ENCODE measurements at regions not wholly inside any gene's neighbourhood (a gene's known extent, or its start where the extent isn't known, plus 50 kb on each side); places are given as distances from the start of the nearest gene placed in this dataset.
"Not testable (repeated sequence)": the region's sequence is repeated elsewhere in the genome, so short reads cannot be mapped to it uniquely, and the experiment has no call there.

DNA sequence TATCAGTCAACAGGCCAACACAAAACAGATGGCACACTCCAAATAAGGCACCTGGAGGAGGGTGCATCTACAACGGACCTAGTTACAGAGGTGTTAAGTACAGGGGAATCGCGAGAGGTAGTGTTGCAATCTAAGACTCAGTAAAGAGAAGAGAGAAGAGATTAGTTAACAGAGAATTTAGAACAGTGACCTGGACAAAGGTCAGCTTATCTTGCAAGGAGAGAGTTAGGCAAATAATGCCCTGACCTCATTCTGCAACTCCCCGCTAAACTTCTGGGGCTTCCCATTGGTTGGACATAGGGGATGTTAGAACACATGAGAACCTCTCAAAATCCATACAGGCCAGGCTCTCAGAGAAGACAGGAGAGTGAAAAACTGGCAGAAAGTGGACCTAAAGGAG is 289.4 kb upstream of the GK2 start:
- Histone ChIP-seq H3K9me3 (ENCODE audit: insufficient read depth, low read depth, low read length) (no peaks in the 10 kb centered on the region), H3K4me1 (ENCODE audit: insufficient read depth, low read length) (no peaks in the 10 kb centered on the region), H3K4me2 (ENCODE audit: low read length) (no peak overlapping the region), H3K36me3 (ENCODE audit: insufficient read depth, low read length) (no peaks in the 10 kb centered on the region), H3K27ac (ENCODE audit: low read depth, low read length) (no peak overlapping the region), H4K20me1 (ENCODE audit: insufficient read depth, low read length) (no peaks in the 10 kb centered on the region), H3K9ac (ENCODE audit: low read length) (no peak overlapping the region), H3K4me3 (ENCODE audit: insufficient read depth, low read depth, low read length) (no peak overlapping the region), H3K27me3 (ENCODE audit: insufficient read depth, low read length) (no peaks in the 10 kb centered on the region), H2AFZ (ENCODE audit: low read depth, low read length) (no peak overlapping the region), H3K79me2 (ENCODE audit: insufficient read depth, low read length) (no peaks in the 10 kb centered on the region)
- H3K4me1 Mint-ChIP-seq (ENCODE audit: low read depth, unreplicated experiment) = no peaks in the 10 kb centered on the region
- no peaks in the 10 kb centered on the region for H3K36me3 Mint-ChIP-seq (ENCODE audit: low read depth, unreplicated experiment)
- H3K27me3 Mint-ChIP-seq (ENCODE audit: low read depth, unreplicated experiment) = no peaks in the 10 kb centered on the region
- FAIRE-seq = no peak
- no peak for DNase-seq (ENCODE audit: low read depth)
- H3K27ac Mint-ChIP-seq (ENCODE audit: unreplicated experiment) = no peak overlapping the region
- TF ChIP-seq, protein P1, sequence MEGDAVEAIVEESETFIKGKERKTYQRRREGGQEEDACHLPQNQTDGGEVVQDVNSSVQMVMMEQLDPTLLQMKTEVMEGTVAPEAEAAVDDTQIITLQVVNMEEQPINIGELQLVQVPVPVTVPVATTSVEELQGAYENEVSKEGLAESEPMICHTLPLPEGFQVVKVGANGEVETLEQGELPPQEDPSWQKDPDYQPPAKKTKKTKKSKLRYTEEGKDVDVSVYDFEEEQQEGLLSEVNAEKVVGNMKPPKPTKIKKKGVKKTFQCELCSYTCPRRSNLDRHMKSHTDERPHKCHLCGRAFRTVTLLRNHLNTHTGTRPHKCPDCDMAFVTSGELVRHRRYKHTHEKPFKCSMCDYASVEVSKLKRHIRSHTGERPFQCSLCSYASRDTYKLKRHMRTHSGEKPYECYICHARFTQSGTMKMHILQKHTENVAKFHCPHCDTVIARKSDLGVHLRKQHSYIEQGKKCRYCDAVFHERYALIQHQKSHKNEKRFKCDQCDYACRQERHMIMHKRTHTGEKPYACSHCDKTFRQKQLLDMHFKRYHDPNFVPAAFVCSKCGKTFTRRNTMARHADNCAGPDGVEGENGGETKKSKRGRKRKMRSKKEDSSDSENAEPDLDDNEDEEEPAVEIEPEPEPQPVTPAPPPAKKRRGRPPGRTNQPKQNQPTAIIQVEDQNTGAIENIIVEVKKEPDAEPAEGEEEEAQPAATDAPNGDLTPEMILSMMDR (IDR thresholded peaks at IDR 0.05; ENCODE audit: insufficient read depth, low read depth, low read length) = no peak
- TF ChIP-seq EZH2 (IDR thresholded peaks at IDR 0.05; ENCODE audit: insufficient read depth, low read length) = no peak
- H3K9me3 Mint-ChIP-seq (ENCODE audit: unreplicated experiment) = peaks cover 3% of the 10 kb centered on the region
- H3K4me3 Mint-ChIP-seq (ENCODE audit: unreplicated experiment) = no peak overlapping the region

DNA sequence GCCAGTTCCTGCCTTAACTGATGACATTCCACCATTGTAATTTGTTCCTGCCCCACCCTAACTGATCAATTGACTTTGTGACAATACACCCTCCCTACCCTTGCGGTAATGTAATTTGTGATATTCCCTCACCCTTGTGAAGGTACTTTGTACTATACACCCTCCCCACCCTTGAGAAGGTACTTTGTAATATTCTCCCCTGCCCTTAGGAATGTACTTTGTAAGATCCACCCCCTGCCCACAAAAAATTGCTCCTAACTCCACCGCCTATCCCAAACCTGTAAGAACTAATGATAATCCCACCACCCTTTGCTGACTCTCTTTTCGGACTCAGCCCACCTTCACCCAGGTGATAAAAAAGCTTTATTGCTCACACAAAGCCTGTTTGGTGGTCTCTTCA is 288.5 kb upstream of the GK2 start:
- H3K27ac ChIP-seq (ENCODE audit: low read depth, low read length); H4K20me1 ChIP-seq (ENCODE audit: insufficient read depth, low read length); H3K27ac Mint-ChIP-seq (ENCODE audit: unreplicated experiment); FAIRE-seq; H3K4me3 ChIP-seq (ENCODE audit: insufficient read depth, low read depth, low read length); DNase-seq (ENCODE audit: low read depth); H3K4me2 ChIP-seq (ENCODE audit: low read length); H2AFZ ChIP-seq (ENCODE audit: low read depth, low read length); H3K4me3 Mint-ChIP-seq (ENCODE audit: unreplicated experiment); H3K9me3 Mint-ChIP-seq (ENCODE audit: unreplicated experiment); H3K36me3 ChIP-seq (ENCODE audit: insufficient read depth, low read length); H3K36me3 Mint-ChIP-seq (ENCODE audit: low read depth, unreplicated experiment); H3K9ac ChIP-seq (ENCODE audit: low read length); H3K4me1 ChIP-seq (ENCODE audit: insufficient read depth, low read length); H3K9me3 ChIP-seq (ENCODE audit: insufficient read depth, low read depth, low read length); H3K27me3 Mint-ChIP-seq (ENCODE audit: low read depth, unreplicated experiment); H3K27me3 ChIP-seq (ENCODE audit: insufficient read depth, low read length); H3K4me1 Mint-ChIP-seq (ENCODE audit: low read depth, unreplicated experiment); H3K79me2 ChIP-seq (ENCODE audit: insufficient read depth, low read length): not testable (repeated sequence)

DNA sequence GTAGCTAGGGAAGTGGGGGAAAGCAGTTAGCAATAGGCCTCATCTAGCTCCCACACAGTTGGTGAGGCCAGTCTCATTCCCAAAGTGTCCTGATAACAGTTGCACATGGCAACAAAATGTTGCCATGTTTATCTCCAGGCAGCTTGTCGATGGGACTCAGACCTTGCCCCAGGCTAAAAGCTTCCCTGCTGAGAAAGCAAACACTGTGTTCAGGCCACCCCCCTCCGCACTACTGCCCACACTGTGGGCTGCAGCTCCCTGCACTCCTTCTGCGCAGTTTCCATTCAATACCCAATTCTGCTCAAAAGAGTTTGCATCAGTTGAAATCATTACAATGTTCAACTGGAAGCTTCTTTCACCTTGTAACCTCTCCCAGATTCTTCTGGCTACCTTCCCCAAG is 287.8 kb upstream of the GK2 start:
- peaks cover 3% of the 10 kb centered on the region for H3K9me3 Mint-ChIP-seq (ENCODE audit: unreplicated experiment)
- FAIRE-seq = no peak

More for the DNA sequence above, 287.8 kb upstream of the GK2 start:
- Histone ChIP-seq H3K4me3 (ENCODE audit: insufficient read depth, low read depth, low read length) (no peak overlapping the region), H3K9ac (ENCODE audit: low read length) (no peak overlapping the region), H3K4me1 (ENCODE audit: insufficient read depth, low read length) (no peaks in the 10 kb centered on the region), H3K36me3 (ENCODE audit: insufficient read depth, low read length) (no peaks in the 10 kb centered on the region), H4K20me1 (ENCODE audit: insufficient read depth, low read length) (no peaks in the 10 kb centered on the region), H3K4me2 (ENCODE audit: low read length) (no peak overlapping the region), H3K79me2 (ENCODE audit: insufficient read depth, low read length) (no peaks in the 10 kb centered on the region), H3K9me3 (ENCODE audit: insufficient read depth, low read depth, low read length) (no peaks in the 10 kb centered on the region), H3K27me3 (ENCODE audit: insufficient read depth, low read length) (no peaks in the 10 kb centered on the region), H2AFZ (ENCODE audit: low read depth, low read length) (no peak overlapping the region), H3K27ac (ENCODE audit: low read depth, low read length) (no peak overlapping the region)
- no peak for TF ChIP-seq EZH2 (IDR thresholded peaks at IDR 0.05; ENCODE audit: insufficient read depth, low read length)
- TF ChIP-seq, protein P1 (IDR thresholded peaks at IDR 0.05; ENCODE audit: insufficient read depth, low read depth, low read length) = no peak
- H3K36me3 Mint-ChIP-seq (ENCODE audit: low read depth, unreplicated experiment) = no peaks in the 10 kb centered on the region
- DNase-seq (ENCODE audit: low read depth) = no peak
- H3K4me3 Mint-ChIP-seq (ENCODE audit: unreplicated experiment) = no peak overlapping the region
- H3K27me3 Mint-ChIP-seq (ENCODE audit: low read depth, unreplicated experiment) = no peaks in the 10 kb centered on the region
- H3K27ac Mint-ChIP-seq (ENCODE audit: unreplicated experiment) = no peak overlapping the region
- no peaks in the 10 kb centered on the region for H3K4me1 Mint-ChIP-seq (ENCODE audit: low read depth, unreplicated experiment)

All from astrocyte (in vitro differentiated cells and primary cell).